ENCODE measurements at regions not wholly inside any gene's neighbourhood (a gene's known extent, or its start where the extent isn't known, plus 50 kb on each side); places are given as distances from the start of the nearest gene placed in this dataset.

DNA sequence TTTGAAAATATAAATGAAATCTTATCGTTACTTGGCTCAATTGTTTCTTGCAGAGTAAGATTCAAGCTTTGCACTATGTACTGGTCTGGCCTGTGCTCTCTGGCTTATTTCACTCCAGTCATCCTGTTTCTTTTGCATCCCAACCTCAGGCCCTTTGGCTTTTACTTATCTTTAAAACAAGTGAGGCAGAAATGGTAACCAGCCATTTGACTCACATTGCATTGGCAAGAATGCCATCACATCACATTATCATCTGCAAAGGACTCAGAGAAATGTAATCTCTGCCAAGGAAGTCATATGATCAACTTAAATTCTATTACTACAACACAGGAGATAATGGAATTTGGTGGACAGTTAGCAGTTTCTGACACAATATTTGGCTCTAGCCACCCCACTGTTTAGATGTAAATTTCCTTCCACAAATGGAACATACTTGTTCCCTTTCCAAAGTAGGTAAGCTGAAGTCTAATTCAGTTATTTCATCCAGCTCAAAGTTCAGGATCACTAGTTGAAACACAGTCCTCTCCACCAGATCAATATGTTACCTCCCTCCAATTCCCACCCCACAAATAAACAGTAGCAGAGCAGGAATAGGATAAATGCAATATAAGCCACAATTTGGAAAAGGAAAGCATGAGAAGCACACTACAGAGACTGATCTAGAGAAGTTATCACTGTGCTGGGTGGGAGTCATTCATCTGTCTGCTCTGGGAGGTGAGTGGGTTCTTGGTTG is 65.0 kb upstream of the DSC1 start:
- no peak overlapping the region for H3K27ac ChIP-seq
- no peak for TF ChIP-seq ZFX (IDR thresholded peaks at IDR 0.05; ENCODE audit: borderline replicate concordance)
- TF ChIP-seq, protein P1, sequence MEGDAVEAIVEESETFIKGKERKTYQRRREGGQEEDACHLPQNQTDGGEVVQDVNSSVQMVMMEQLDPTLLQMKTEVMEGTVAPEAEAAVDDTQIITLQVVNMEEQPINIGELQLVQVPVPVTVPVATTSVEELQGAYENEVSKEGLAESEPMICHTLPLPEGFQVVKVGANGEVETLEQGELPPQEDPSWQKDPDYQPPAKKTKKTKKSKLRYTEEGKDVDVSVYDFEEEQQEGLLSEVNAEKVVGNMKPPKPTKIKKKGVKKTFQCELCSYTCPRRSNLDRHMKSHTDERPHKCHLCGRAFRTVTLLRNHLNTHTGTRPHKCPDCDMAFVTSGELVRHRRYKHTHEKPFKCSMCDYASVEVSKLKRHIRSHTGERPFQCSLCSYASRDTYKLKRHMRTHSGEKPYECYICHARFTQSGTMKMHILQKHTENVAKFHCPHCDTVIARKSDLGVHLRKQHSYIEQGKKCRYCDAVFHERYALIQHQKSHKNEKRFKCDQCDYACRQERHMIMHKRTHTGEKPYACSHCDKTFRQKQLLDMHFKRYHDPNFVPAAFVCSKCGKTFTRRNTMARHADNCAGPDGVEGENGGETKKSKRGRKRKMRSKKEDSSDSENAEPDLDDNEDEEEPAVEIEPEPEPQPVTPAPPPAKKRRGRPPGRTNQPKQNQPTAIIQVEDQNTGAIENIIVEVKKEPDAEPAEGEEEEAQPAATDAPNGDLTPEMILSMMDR (IDR thresholded peaks at IDR 0.05) = no peak

DNA sequence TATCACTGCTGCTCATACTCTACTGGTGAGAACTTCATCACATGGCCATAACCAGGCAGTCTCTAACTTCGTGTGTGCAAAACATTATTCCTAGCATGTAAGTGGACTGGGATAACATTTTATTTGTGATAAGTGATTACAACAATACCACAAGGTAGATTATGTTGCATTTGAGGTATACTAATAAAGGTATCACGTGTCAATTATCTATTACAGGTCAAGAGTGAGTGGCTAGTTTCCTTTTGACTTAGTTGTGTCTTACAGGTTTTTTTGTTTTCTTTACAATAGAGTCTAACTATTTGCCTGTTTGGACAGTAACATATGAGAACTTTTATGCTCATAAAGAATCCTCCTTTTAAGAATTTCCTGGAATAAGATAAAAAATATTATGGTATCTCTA is 67.2 kb upstream of the DSC1 start:
- TF ChIP-seq, protein P1 (IDR thresholded peaks at IDR 0.05) = no peak
- TF ChIP-seq ZFX (IDR thresholded peaks at IDR 0.05; ENCODE audit: borderline replicate concordance) = no peak
- H3K27ac ChIP-seq = no peak overlapping the region

GRCh38 chr18:31230495-31230894 is 67.8 kb upstream of the DSC1 start:
- TF ChIP-seq, protein P1 (IDR thresholded peaks at IDR 0.05) = no peak
- no peak for TF ChIP-seq ZFX (IDR thresholded peaks at IDR 0.05; ENCODE audit: borderline replicate concordance)
- H3K27ac ChIP-seq = no peak overlapping the region

- H3K27ac ChIP-seq = no peak overlapping the region
- TF ChIP-seq ZFX (IDR thresholded peaks at IDR 0.05; ENCODE audit: borderline replicate concordance) = no peak
- TF ChIP-seq, protein P1 (IDR thresholded peaks at IDR 0.05) = no peak
These were observed 69.4 kb upstream of the DSC1 start for GRCh38 chr18:31232013-31232412.

DNA sequence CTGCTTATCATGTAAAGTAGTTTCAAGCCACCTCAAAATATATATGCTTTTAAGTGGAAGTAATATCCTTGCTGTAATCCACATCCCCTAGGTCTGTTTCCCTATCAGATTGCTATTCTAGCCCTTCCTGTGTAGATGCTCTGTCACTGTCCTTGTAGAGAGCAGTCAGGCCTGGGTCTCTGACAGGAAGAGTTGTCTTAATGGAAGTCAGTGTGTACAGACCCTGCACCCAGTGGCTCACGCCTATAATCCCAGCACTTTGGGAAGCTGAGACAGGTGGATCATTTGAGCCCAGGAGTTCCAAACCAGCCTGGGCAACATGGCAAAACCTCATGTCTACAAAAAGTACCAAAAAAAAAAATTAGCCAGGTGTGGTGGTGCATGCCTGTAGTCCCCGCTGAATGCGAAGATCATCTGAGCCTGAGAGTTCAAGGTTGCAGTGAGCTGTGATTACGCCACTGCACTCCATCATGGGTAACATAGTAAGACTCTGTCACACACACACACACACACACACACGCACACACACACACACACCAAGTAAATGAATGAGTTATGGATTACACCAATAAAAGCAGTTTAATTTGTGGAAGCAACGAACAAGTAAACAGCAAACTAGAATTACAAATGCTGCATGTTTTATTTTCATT is 70.2 kb upstream of the DSC1 start:
- H3K27ac ChIP-seq = no peak overlapping the region

DNA sequence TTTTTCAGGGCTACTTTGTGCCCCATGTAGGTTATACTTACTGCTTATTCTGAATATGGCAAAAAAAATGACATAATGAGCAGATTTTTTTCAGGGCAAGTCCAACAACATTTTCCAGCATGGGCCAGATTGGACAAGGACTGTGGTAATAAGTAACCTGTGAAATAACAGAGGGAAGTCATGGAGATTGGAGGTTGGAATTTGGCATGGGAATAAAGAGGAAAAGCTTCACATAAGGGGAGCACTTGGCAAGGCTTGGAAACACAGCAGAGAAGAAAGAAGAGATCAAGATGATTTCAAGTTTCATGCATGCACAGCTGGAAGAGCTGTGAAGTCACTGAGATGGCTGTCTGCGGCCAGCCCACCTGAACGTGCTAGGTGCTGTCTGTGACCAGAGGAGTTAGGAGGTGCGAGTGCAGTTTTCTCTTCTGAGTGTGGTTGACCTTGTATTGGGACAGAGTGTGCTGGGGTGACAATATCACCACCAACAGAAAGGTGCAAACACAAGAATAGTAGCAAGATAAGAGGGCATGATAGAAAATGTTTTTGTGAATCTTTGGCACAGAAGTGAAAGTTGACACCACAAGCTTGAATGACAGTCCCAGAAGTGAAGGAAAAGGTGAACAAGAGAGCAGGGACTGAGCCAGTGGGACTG is 71.1 kb upstream of the DSC1 start:
- H3K27ac ChIP-seq = no peak overlapping the region
- TF ChIP-seq, protein P1 (IDR thresholded peaks at IDR 0.05) = no peak
- no peak for TF ChIP-seq ZFX (IDR thresholded peaks at IDR 0.05; ENCODE audit: borderline replicate concordance)

More for the DNA sequence above, 70.2 kb upstream of the DSC1 start:
- TF ChIP-seq, protein P1 (IDR thresholded peaks at IDR 0.05) = no peak
- no peak for TF ChIP-seq ZFX (IDR thresholded peaks at IDR 0.05; ENCODE audit: borderline replicate concordance)

DNA sequence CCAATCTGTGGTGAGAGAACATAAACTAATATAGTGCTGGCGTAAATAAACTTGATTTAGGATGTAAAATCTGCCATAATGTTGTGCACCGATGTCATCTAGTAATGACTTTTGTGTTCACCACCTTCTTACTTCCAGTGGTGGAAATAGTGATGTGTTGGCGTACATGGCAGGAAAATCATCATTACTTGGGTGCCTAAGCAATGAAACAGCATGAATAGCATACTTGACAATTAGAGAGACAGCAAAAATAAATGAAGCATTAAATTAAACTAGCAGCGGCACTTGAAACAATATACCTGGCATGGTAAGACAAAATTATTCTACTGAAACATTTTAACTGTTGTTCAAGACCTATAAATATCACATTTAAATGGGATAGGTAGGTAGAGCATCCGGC is 73.2 kb upstream of the DSC1 start:
- no peak for TF ChIP-seq ZFX (IDR thresholded peaks at IDR 0.05; ENCODE audit: borderline replicate concordance)
- TF ChIP-seq, protein P1 (IDR thresholded peaks at IDR 0.05) = no peak

More for the DNA sequence above, 73.2 kb upstream of the DSC1 start:
- no peak overlapping the region for H3K27ac ChIP-seq

Measured in 22Rv1 (cell line).